ENCODE measurements at regions not wholly inside any gene's neighbourhood (a gene's known extent, or its start where the extent isn't known, plus 50 kb on each side); places are given as distances from the start of the nearest gene placed in this dataset.

DNA sequence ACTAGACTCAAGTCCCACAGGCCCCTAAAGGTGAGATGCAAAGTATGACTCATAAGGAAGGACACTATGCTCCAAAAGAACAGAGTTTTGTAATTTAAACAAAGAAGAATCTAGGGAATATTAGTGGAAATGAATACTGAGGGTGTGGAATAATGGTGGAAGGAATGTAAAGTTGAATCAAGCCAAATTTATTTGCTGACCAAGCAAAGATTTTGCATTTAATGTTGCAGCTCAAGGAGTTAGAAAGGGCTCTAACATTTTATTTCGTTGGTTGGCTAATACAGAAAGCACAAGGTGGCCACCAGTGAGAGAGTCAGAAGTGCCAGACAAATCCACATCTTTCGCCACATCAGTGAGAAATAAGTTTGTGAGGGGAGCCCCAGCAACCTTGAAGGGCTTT is 550.3 kb downstream of the FOXG1 start:
- Histone ChIP-seq H3K4me3 (no peak overlapping the region), H3K27ac (no peak overlapping the region), H3K4me1 (no peaks in the 10 kb centered on the region), H3K36me3 (no peaks in the 10 kb centered on the region), H3K27me3 (no peaks in the 10 kb centered on the region), H3K9me3 (no peaks in the 10 kb centered on the region)
- intact Hi-C loops (cut with DNase I) = no loop called here
- DNase-seq (ENCODE audit: extremely low spot score in 2 of 2) = no peak
- TF ChIP-seq POLR2AphosphoS5 (IDR thresholded peaks at IDR 0.05; ENCODE audit: insufficient read depth in 1 of 2, low read depth in 1 of 2) = no peak
- TF ChIP-seq, protein P1, sequence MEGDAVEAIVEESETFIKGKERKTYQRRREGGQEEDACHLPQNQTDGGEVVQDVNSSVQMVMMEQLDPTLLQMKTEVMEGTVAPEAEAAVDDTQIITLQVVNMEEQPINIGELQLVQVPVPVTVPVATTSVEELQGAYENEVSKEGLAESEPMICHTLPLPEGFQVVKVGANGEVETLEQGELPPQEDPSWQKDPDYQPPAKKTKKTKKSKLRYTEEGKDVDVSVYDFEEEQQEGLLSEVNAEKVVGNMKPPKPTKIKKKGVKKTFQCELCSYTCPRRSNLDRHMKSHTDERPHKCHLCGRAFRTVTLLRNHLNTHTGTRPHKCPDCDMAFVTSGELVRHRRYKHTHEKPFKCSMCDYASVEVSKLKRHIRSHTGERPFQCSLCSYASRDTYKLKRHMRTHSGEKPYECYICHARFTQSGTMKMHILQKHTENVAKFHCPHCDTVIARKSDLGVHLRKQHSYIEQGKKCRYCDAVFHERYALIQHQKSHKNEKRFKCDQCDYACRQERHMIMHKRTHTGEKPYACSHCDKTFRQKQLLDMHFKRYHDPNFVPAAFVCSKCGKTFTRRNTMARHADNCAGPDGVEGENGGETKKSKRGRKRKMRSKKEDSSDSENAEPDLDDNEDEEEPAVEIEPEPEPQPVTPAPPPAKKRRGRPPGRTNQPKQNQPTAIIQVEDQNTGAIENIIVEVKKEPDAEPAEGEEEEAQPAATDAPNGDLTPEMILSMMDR (IDR thresholded peaks at IDR 0.05) = no peak
- TF ChIP-seq POLR2A (IDR thresholded peaks at IDR 0.05) = no peak

DNA sequence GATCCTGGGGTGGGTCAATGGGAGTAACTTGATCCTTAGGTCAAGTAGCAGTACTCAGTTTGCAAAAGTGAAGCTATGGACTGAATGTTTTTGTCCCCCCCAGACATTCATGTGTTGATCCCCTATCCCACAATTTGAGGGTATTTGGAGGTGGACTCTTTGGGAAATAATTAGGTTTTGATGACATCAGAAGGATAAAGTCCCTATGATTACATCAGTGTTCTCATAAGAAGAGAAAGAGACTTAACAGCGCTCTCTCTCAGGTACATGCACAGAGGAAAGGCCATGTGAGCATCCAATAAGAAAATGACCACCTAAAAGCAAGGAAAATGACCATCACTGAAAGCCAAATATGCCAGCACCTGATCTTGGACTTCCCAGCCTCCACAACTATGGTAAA is 550.8 kb downstream of the FOXG1 start:
- Histone ChIP-seq H3K4me3 (no peak overlapping the region), H3K4me1 (no peaks in the 10 kb centered on the region), H3K9me3 (no peaks in the 10 kb centered on the region), H3K27me3 (no peaks in the 10 kb centered on the region), H3K36me3 (no peaks in the 10 kb centered on the region), H3K27ac (no peak overlapping the region)
- DNase-seq (ENCODE audit: extremely low spot score in 2 of 2) = no peak
- intact Hi-C loops (cut with DNase I) = no loop called here
- TF ChIP-seq POLR2A (IDR thresholded peaks at IDR 0.05) = no peak
- TF ChIP-seq, protein P1 (IDR thresholded peaks at IDR 0.05) = no peak
- no peak for TF ChIP-seq POLR2AphosphoS5 (IDR thresholded peaks at IDR 0.05; ENCODE audit: insufficient read depth in 1 of 2, low read depth in 1 of 2)

DNA sequence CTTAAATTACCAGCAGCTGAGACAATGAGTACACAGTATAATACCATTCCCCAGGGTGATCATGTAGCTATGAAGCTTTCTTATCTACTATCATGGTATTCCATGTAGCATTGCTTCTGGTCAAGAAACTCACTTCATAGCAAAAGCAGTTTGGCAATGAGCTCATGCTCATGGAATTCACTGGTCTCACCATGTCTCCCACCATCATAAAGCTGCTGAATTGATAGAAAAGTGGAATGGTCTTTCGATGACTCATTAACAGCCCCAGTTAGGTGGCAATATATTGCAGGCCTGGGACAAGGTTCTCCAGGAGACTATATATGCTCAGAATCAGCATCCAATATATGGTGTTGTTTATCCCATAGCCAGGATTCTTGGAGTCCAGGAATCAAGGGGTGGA is 553.7 kb downstream of the FOXG1 start:
- no peaks in the 10 kb centered on the region for H3K4me1 ChIP-seq
- no peaks in the 10 kb centered on the region for H3K9me3 ChIP-seq
- no peak overlapping the region for H3K27ac ChIP-seq
- intact Hi-C loops (cut with DNase I) = no loop called here
- H3K27me3 ChIP-seq = no peaks in the 10 kb centered on the region
- TF ChIP-seq POLR2AphosphoS5 (IDR thresholded peaks at IDR 0.05; ENCODE audit: insufficient read depth in 1 of 2, low read depth in 1 of 2) (no peak), POLR2A (IDR thresholded peaks at IDR 0.05) (no peak)
- TF ChIP-seq, protein P1 (IDR thresholded peaks at IDR 0.05) = no peak
- H3K4me3 ChIP-seq = no peak overlapping the region
- no peak for DNase-seq (ENCODE audit: extremely low spot score in 2 of 2)
- no peaks in the 10 kb centered on the region for H3K36me3 ChIP-seq

DNA sequence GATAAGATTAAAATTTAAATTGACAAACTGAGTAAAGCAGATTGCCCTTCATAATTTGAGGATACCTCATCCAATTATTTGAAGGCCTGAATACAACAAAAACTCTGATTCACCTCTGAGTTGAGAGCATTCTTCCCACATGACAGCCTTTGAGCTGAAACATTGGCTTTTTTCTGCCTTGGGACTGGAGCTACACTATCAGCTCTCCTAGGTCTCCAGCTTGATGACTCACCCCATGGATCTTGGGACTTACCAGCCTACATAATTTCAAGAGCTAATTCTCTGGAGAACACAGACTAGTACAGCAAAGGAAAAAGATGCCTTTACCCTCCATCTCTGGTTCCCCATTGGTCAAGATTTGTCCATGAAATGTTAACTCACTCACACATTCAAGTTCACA is 555.1 kb downstream of the FOXG1 start:
- Histone ChIP-seq H3K27ac (no peak overlapping the region), H3K36me3 (no peaks in the 10 kb centered on the region), H3K27me3 (no peaks in the 10 kb centered on the region), H3K9me3 (no peaks in the 10 kb centered on the region), H3K4me1 (no peaks in the 10 kb centered on the region), H3K4me3 (no peak overlapping the region)
- intact Hi-C loops (cut with DNase I) = no loop called here
- DNase-seq (ENCODE audit: extremely low spot score in 2 of 2) = no peak
- TF ChIP-seq POLR2AphosphoS5 (IDR thresholded peaks at IDR 0.05; ENCODE audit: insufficient read depth in 1 of 2, low read depth in 1 of 2) (no peak), POLR2A (IDR thresholded peaks at IDR 0.05) (no peak)
- TF ChIP-seq, protein P1 (IDR thresholded peaks at IDR 0.05) = no peak

- intact Hi-C loops (cut with DNase I) = no loop called here
- Histone ChIP-seq H3K27ac (no peak overlapping the region), H3K4me3 (no peak overlapping the region), H3K36me3 (no peaks in the 10 kb centered on the region), H3K4me1 (no peaks in the 10 kb centered on the region), H3K27me3 (no peaks in the 10 kb centered on the region), H3K9me3 (no peaks in the 10 kb centered on the region)
- TF ChIP-seq POLR2AphosphoS5 (IDR thresholded peaks at IDR 0.05; ENCODE audit: insufficient read depth in 1 of 2, low read depth in 1 of 2) (no peak), POLR2A (IDR thresholded peaks at IDR 0.05) (no peak)
- TF ChIP-seq, protein P1 (IDR thresholded peaks at IDR 0.05) = no peak
- no peak for DNase-seq (ENCODE audit: extremely low spot score in 2 of 2)
Observed at GRCh38 chr14:29339494-29340172, 573.0 kb downstream of the FOXG1 start.
